ENCODE measurements at regions not wholly inside any gene's neighbourhood (a gene's known extent, or its start where the extent isn't known, plus 50 kb on each side); places are given as distances from the start of the nearest gene placed in this dataset.
A peak's percentile ranks its signal among the peaks of the same experiment; 100 is the strongest.

- TF ChIP-seq, protein P1, sequence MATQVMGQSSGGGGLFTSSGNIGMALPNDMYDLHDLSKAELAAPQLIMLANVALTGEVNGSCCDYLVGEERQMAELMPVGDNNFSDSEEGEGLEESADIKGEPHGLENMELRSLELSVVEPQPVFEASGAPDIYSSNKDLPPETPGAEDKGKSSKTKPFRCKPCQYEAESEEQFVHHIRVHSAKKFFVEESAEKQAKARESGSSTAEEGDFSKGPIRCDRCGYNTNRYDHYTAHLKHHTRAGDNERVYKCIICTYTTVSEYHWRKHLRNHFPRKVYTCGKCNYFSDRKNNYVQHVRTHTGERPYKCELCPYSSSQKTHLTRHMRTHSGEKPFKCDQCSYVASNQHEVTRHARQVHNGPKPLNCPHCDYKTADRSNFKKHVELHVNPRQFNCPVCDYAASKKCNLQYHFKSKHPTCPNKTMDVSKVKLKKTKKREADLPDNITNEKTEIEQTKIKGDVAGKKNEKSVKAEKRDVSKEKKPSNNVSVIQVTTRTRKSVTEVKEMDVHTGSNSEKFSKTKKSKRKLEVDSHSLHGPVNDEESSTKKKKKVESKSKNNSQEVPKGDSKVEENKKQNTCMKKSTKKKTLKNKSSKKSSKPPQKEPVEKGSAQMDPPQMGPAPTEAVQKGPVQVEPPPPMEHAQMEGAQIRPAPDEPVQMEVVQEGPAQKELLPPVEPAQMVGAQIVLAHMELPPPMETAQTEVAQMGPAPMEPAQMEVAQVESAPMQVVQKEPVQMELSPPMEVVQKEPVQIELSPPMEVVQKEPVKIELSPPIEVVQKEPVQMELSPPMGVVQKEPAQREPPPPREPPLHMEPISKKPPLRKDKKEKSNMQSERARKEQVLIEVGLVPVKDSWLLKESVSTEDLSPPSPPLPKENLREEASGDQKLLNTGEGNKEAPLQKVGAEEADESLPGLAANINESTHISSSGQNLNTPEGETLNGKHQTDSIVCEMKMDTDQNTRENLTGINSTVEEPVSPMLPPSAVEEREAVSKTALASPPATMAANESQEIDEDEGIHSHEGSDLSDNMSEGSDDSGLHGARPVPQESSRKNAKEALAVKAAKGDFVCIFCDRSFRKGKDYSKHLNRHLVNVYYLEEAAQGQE (IDR thresholded peaks at IDR 0.05; ENCODE audit: low read depth, low read length) = no peak
- TF ChIP-seq USF1 (IDR thresholded peaks at IDR 0.05; ENCODE audit: borderline replicate concordance, low read depth) (no peak), TAF1 (IDR thresholded peaks at IDR 0.05; ENCODE audit: borderline replicate concordance, low read depth, low read length) (no peak), NRF1 (IDR thresholded peaks at IDR 0.05; ENCODE audit: low read depth, low read length) (no peak), FOSL2 (IDR thresholded peaks at IDR 0.05; ENCODE audit: borderline replicate concordance, low read depth) (peak; percentile 14; the same call in 1 of the 2 replicates), RFX5 (IDR thresholded peaks at IDR 0.05; ENCODE audit: low read length) (no peak), IRF3 (IDR thresholded peaks at IDR 0.05; ENCODE audit: low read depth, low read length) (no peak), EZH2phosphoT487 (IDR thresholded peaks at IDR 0.05; ENCODE audit: borderline replicate concordance, low read depth) (no peak)
Observed at GRCh38 chrX:40933706-40934425, 151.4 kb upstream of the USP9X start (continued).

DNA sequence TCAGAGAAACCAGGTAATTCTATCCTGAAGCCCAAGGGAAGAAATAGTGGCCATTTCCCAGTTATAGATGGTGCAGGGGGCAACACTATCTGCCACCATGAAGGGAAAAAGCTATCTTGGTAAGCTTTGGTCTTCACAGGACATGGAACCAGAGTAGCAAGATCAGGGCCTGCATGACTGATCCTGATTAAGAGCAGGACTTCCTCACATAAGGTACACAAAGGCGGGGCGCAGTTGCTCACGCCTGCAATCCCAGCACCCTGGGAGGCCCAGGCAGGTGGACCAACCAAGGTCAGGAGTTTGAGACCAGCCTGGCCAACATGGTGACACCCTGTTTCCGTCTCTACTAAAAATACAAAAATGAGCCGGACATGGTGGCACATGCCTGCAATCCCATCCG is 148.4 kb upstream of the USP9X start:
- H3K9me3 ChIP-seq = no peaks in the 10 kb centered on the region
- no peak overlapping the region for H3K9ac ChIP-seq
- no peaks in the 10 kb centered on the region for H3K9me2 ChIP-seq
- peaks cover 2 to 7% of the 10 kb centered on the region in 2 experiments; a peak in 1 of 4 replicates for H3K4me1 ChIP-seq (ENCODE audit: control insufficient read depth in 1 of 2, insufficient read depth in 2 of 2, low read depth in 1 of 2, low read length in 1 of 2)
- ChIA-PET POLR2A (no interaction called here), CTCF (no interaction called here)
- H3F3A ChIP-seq (replicated peaks; ENCODE audit: insufficient read depth) = peaks cover 28% of the 10 kb centered on the region
- no peak overlapping the region for H3K27ac ChIP-seq (ENCODE audit: low read depth in 2 of 2, low read length in 1 of 2)
- H3K4me2 ChIP-seq = no peak overlapping the region
- no peaks in the 10 kb centered on the region for H4K20me1 ChIP-seq (ENCODE audit: insufficient read depth)
- no peak for DNase-seq
- H3K4me3 ChIP-seq (ENCODE audit: low read depth in 2 of 2, low read length in 1 of 2) = no peak overlapping the region
- H3K79me2 ChIP-seq (ENCODE audit: insufficient read depth) = no peaks in the 10 kb centered on the region
- H3K36me3 ChIP-seq (replicated peaks in 1 of 2; ENCODE audit: control insufficient read depth in 1 of 2, insufficient read depth in 2 of 2, low read length in 1 of 2) = no peaks in the 10 kb centered on the region
- no peak overlapping the region for H2AFZ ChIP-seq (ENCODE audit: low read depth)
- 66% methylated on average over 6 of the region's 6 CpGs for WGBS (ENCODE audit: low lambda C conversion rate)
- H3K27me3 ChIP-seq (ENCODE audit: insufficient read depth) = no peaks in the 10 kb centered on the region; the same call in 1 of the 2 replicates
- TF ChIP-seq MXI1 (IDR thresholded peaks at IDR 0.05; ENCODE audit: low read depth, low read length) = no peak
- TF ChIP-seq, protein P1 (IDR thresholded peaks at IDR 0.05; ENCODE audit: low read depth, low read length) = no peak
- TF ChIP-seq JUND (IDR thresholded peaks at IDR 0.05) = no peak
- TF ChIP-seq, protein P2, sequence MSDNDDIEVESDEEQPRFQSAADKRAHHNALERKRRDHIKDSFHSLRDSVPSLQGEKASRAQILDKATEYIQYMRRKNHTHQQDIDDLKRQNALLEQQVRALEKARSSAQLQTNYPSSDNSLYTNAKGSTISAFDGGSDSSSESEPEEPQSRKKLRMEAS (IDR thresholded peaks at IDR 0.05; ENCODE audit: low read depth) = no peak
- TF ChIP-seq TCF12 (IDR thresholded peaks at IDR 0.05) = no peak
- TF ChIP-seq EP300 (IDR thresholded peaks at IDR 0.05; ENCODE audit: borderline replicate concordance in 1 of 2, low read depth in 1 of 2, low read length in 1 of 2) = no peak
- no peak for TF ChIP-seq IRF3 (IDR thresholded peaks at IDR 0.05; ENCODE audit: low read depth, low read length)
- no peak for TF ChIP-seq RCOR1 (IDR thresholded peaks at IDR 0.05; ENCODE audit: low read length)
- TF ChIP-seq SMC3 (IDR thresholded peaks at IDR 0.05; ENCODE audit: low read depth, low read length) = no peak
- no peak for TF ChIP-seq FOXM1 (IDR thresholded peaks at IDR 0.05; ENCODE audit: low read depth)
- no peak for TF ChIP-seq RXRA (IDR thresholded peaks at IDR 0.05; ENCODE audit: borderline replicate concordance, low read depth)
- TF ChIP-seq FOXJ3 (CRISPR knock-in tag; IDR thresholded peaks at IDR 0.05) = no peak
- TF ChIP-seq FOSL2 (IDR thresholded peaks at IDR 0.05; ENCODE audit: borderline replicate concordance, low read depth) = no peak
